ENCODE measurements at regions not wholly inside any gene's neighbourhood (a gene's known extent, or its start where the extent isn't known, plus 50 kb on each side); places are given as distances from the start of the nearest gene placed in this dataset.
"Not testable (repeated sequence)": the region's sequence is repeated elsewhere in the genome, so short reads cannot be mapped to it uniquely, and the experiment has no call there.

DNA sequence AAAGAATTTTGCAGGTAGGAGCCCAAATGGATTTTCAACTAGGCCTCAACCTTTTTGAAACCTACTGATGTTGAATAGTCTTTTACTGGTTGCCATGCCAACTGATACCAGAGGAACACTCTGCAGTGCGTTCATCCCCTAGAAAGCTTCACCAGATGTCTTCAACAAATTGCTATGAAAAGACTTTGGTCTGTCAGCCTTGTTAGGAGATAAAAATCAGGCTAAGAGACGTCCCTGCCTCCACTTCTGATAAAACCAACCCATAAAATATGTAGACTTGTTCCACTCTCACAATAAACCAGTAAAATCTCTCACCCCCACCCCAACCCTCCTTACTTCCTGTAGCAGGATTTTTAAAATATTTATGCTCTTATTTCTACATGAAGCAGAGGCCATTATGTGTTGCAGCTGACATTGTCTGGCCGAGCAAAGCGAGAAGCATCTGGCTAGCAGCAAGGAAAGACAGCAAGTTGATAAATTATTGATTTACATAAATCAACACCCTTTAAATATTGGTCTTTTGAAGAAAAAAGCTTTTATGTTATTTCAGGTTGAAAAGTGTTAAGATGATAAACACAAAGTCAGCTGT, 428.7 kb downstream of the ISL1 start:
- Histone ChIP-seq H3K4me3 (ENCODE audit: low read length in 3 of 3) (no peak overlapping the region), H3K27me3 (ENCODE audit: control insufficient read depth, insufficient read depth, low read length) (no peaks in the 10 kb centered on the region), H3K9me3 (ENCODE audit: control insufficient read depth in 2 of 3, insufficient read depth in 1 of 3, low read length in 3 of 3) (no peaks in the 10 kb centered on the region), H3K27ac (ENCODE audit: low read depth in 2 of 2, low read length in 2 of 2) (no peak overlapping the region), H3K4me1 (ENCODE audit: control insufficient read depth in 2 of 3, insufficient read depth in 2 of 3, low read depth in 1 of 3, low read length in 3 of 3) (no peaks in the 10 kb centered on the region), H3K9ac (ENCODE audit: low read length in 3 of 3) (no peak overlapping the region), H3K36me3 (ENCODE audit: control insufficient read depth in 2 of 3, insufficient read depth in 3 of 3, low read length in 3 of 3) (no peaks in the 10 kb centered on the region)
- TF ChIP-seq CTCF (IDR thresholded peaks at IDR 0.05; ENCODE audit: borderline replicate concordance, extremely low read depth, insufficient read depth): no peak
- intact Hi-C loops (cut with DNase I): no loop called here
- DNase-seq (peak in 2 of 5 donors; percentile 4 to 16), FAIRE-seq (no peak)

GRCh38 chr5:51814817-51815216, 431.6 kb downstream of the ISL1 start:
- H3K9me3 ChIP-seq (ENCODE audit: control insufficient read depth in 2 of 3, insufficient read depth in 1 of 3, low read length in 3 of 3); H3K4me1 ChIP-seq (ENCODE audit: control insufficient read depth in 2 of 3, insufficient read depth in 2 of 3, low read depth in 1 of 3, low read length in 3 of 3); FAIRE-seq; H3K27ac ChIP-seq (ENCODE audit: low read depth in 2 of 2, low read length in 2 of 2); DNase-seq; H3K27me3 ChIP-seq (ENCODE audit: control insufficient read depth, insufficient read depth, low read length); H3K36me3 ChIP-seq (ENCODE audit: control insufficient read depth in 2 of 3, insufficient read depth in 3 of 3, low read length in 3 of 3); H3K4me3 ChIP-seq (ENCODE audit: low read length in 3 of 3); H3K9ac ChIP-seq (ENCODE audit: low read length in 3 of 3); intact Hi-C loops (cut with DNase I): not testable (repeated sequence)

DNA sequence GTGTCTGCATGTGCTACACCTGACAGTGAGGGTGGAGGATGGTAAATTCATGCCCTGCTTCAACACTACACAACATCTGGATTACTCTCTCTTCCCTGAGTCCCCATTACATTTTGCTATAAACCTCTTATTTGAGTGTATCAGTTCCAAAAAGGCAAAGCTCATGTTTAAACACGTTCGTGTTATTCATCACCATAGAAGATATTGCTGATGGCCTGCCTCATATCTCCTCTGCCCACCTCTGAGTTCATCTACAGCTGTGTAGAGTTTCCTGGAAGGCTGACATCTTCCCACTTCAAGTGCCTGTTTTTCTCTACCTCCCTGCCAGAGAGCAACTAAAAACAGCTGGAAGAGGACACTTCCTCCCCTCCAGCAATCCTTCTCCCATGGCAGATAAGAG, 433.2 kb downstream of the ISL1 start:
- Histone ChIP-seq H3K36me3 (ENCODE audit: control insufficient read depth in 2 of 3, insufficient read depth in 3 of 3, low read length in 3 of 3) (no peaks in the 10 kb centered on the region), H3K27me3 (ENCODE audit: control insufficient read depth, insufficient read depth, low read length) (no peaks in the 10 kb centered on the region), H3K27ac (ENCODE audit: low read depth in 2 of 2, low read length in 2 of 2) (no peak overlapping the region), H3K9ac (ENCODE audit: low read length in 3 of 3) (no peak overlapping the region), H3K4me1 (ENCODE audit: control insufficient read depth in 2 of 3, insufficient read depth in 2 of 3, low read depth in 1 of 3, low read length in 3 of 3) (no peaks in the 10 kb centered on the region), H3K4me3 (ENCODE audit: low read length in 3 of 3) (no peak overlapping the region), H3K9me3 (ENCODE audit: control insufficient read depth in 2 of 3, insufficient read depth in 1 of 3, low read length in 3 of 3) (no peaks in the 10 kb centered on the region)
- TF ChIP-seq CTCF (IDR thresholded peaks at IDR 0.05; ENCODE audit: borderline replicate concordance, extremely low read depth, insufficient read depth): no peak
- FAIRE-seq (no peak), DNase-seq (no peak)
- intact Hi-C loops (cut with DNase I): no loop called here

- FAIRE-seq: no peak
- Histone ChIP-seq H3K27ac (ENCODE audit: low read depth in 2 of 2, low read length in 2 of 2) (no peak overlapping the region), H3K4me3 (ENCODE audit: low read length in 3 of 3) (no peak overlapping the region), H3K36me3 (ENCODE audit: control insufficient read depth in 2 of 3, insufficient read depth in 3 of 3, low read length in 3 of 3) (no peaks in the 10 kb centered on the region), H3K9ac (ENCODE audit: low read length in 3 of 3) (no peak overlapping the region), H3K9me3 (ENCODE audit: control insufficient read depth in 2 of 3, insufficient read depth in 1 of 3, low read length in 3 of 3) (no peaks in the 10 kb centered on the region), H3K4me1 (ENCODE audit: control insufficient read depth in 2 of 3, insufficient read depth in 2 of 3, low read depth in 1 of 3, low read length in 3 of 3) (no peaks in the 10 kb centered on the region), H3K27me3 (ENCODE audit: control insufficient read depth, insufficient read depth, low read length) (no peaks in the 10 kb centered on the region)
- TF ChIP-seq CTCF (IDR thresholded peaks at IDR 0.05; ENCODE audit: borderline replicate concordance, extremely low read depth, insufficient read depth): no peak
- DNase-seq: no peak
- intact Hi-C loops (cut with DNase I): no loop called here
Measured at GRCh38 chr5:51821697-51822096, 438.4 kb downstream of the ISL1 start.
